ENCODE measurements at regions not wholly inside any gene's neighbourhood (a gene's known extent, or its start where the extent isn't known, plus 50 kb on each side); places are given as distances from the start of the nearest gene placed in this dataset.
"Not testable (repeated sequence)": the region's sequence is repeated elsewhere in the genome, so short reads cannot be mapped to it uniquely, and the experiment has no call there.

DNA sequence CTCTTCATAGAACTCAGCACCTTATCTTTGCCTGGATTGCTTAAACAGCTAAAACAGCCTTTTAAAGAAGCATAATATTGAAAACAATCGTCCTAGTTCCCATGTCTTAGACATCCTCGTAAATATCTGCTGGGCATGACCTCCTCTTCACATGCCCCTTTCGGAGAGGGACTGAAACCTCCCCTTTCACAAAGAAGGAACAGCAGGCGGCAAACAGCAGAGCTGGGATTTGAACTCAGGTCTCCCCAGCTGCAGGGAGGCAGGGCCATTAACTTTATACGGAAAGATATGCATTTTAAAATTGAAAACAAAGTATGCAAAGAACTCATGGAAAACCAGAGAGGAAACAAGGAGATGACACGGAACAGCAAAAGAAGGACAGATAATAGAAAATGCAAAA is 249.9 kb downstream of the FOXL1 start:
- no peak for DNase-seq (ENCODE audit: low read depth in 2 of 2)

DNA sequence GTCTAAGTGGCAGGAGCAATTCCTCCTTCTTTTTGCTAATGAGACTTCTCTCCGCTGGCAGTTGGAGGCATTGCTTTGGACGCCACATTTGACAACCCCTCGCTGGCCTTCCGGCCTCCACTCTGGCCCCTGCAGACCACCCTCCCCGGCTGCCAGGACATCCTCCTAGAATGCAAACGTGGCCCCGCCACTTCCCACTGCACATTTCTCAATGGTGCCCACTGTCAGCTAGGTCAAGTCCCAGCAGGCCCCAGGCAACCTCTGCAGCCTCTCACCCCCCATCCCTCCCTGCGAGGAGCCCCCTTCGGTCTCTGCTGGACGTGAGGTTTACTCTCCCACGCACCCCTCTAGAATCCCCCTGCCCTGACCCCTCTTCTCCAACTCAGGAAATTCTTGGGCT is 250.3 kb downstream of the FOXL1 start:
- no peak for DNase-seq (ENCODE audit: low read depth in 2 of 2)

DNA sequence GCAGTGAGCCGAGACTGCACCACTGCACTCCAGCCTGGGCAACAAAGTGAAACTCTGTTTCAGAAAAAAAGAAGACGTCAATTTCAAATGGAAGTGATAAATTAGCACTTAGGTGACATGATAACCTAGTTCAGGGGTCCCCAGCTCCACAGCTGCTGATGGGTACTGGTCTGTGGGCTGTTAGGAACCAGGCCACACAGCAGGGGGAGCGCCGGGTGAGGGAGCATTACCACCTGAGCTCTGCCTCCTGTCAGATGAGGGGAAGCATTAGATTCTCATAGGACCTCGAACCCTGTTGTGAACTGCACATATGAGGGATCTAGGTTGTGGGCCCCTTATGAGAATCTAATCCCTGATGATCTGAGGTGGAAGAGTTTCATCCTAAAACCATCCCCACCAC is 253.0 kb downstream of the FOXL1 start:
- DNase-seq (ENCODE audit: low read depth in 2 of 2) = no peak

DNA sequence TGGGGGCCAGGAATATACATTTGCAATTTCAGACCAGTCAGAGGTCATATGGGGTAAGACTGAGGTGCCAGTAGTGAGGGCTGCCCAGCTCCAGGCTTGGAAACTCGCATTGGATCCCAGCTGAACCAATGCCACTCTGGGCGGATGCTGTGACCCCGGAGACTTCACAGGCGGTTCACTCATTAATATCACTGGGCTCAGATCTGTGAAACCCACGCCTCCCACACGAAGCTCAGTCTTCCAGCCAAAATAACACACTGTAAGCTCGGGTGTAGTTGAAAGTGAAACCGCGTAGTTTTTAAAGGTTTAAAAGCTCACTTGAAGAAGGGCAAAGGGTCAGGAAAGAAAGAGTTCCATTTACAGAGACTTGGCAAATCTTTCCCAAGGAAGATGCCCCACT is 254.8 kb downstream of the FOXL1 start:
- no peak for DNase-seq (ENCODE audit: low read depth in 2 of 2)

DNA sequence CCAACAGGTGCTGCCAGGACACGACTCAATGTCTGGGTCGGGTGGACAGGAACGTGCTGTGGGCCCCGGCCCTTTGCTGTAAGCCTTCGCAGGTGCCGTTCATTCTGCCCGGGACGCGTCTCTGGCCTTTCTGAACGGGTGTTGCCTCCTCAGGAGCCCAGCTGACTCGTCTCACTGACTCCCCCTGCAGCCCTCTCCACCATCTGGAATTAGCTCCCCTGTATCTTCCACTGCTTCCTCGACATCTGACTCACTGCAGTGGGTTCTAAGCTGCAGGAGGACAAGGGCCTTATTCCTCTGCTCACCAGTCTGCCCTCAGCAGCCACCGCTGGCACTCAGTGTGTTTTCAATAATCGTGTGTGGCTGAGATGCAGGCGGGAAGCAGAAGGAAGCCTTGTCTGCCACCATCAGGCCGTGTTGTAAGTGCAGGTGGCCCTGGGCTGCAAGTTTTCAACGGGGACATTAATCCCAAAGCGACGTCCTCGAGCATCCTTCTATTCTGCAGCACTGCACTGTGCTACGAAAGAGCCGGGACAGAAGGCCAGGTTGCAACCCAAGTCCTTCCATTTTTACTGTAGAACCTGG is 256.2 kb downstream of the FOXL1 start:
- DNase-seq (ENCODE audit: low read depth in 2 of 2) = peak in 1 of 2 donors; percentile 56

DNA sequence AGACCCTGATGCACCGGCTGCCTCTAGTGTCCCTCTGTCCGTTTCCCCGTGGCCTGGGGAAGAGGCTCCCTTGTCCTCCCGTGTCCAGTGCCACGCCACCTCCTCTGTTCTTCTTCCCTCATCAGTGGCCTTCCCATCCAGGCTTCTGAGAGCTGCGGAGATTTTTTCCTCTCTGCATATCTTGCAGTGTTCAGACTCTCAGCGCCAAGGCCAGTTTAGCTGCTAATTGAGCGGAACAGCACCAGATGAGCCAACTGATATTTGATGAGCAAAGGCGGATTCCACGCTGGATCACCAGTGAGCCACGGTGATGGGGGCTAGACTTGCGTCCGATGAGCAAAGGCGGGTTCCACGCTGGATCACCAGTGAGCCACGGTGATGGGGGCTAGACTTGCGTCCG is 257.6 kb downstream of the FOXL1 start:
- DNase-seq (ENCODE audit: low read depth in 2 of 2) = no peak

DNA sequence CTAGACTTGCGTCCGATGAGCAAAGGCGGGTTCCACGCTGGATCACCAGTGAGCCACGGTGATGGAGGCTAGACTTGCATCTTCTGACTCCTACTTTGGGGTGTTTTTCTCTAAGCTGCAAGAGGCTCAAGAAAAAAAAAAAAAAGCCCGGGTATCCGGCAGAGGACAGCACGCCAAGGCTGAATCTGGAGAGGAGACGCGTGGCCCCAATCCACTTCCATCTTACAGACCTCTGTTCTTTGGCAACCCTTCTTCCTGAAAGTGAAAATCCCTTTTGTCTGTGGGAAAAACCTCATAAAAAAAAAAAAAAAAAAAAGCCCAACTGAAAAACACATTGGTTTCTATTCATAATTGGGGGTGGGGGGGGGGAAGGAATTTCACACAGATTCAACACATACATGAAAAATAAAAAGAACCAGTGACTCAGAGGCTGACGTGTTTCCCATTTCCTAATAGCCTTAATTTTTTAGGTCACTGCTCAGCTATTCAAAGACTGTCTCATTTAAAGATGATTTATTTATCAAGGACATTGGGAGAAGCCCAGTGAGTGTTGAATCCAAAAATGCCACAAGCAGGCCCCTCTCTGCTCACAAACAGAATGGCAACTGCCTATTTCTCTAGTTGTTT is 258.3 kb downstream of the FOXL1 start:
- peak; percentile 92 to 97 for DNase-seq (ENCODE audit: low read depth in 2 of 2)

DNA sequence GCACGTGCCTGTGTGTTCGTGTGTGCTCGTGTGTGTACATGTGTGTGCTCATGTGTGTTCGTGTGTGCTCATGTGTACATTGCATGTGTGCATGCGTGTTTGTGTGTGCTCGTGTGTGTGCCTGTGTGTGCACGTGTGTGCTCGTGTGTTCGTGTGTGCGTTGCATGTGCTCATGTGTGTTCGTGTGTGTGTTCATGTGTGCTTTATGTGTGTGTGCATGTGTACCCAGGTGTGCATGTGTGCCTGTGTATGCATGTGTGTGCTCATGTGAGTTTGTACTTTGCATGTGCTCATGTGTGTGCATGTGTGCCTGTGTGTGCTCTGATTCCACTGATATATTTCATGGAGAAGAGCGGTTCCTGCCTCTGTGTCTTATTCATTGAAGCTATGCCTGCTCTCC is 265.5 kb downstream of the FOXL1 start:
- no peak for DNase-seq (ENCODE audit: low read depth in 2 of 2)

DNA sequence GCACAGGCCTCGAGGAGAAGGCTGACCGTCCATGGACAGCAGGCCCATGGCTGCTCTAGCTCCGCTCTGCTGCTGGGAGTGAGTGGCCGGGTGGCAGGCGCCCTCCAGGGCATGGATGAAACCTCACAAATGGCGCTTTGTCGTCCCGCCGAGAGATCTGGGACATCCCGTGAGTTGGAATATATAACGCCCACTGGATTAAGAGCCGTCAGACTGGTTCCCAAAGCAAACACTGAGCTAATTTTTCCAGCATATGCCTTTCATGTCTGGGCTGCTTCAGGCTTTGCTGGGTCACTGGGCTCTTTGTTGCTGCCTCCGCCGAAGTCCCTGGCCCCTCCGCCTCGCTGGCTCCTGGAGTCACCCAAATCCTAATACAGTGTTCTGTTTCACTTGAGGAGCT is 266.3 kb downstream of the FOXL1 start:
- no peak for DNase-seq (ENCODE audit: low read depth in 2 of 2)

DNA sequence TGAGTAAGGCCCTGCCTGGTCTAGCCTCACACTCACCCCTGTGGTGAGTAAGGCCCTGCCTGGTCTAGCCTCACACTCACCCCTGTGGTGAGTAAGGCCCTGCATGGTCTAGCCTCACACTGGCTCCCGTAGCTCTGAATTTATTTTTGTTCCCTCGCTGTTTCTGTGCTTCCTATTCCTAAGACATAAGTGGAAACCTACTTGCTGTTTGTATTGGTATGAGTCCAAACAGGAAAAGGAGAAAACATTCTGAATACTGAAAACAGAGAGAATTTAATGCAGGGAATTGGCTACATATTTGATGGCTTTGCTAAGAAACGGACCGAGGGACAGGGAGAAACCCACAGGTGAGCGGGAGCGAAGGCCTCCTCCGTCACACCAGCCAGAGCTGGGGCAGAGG is 267.8 kb downstream of the FOXL1 start:
- peak in 1 of 2 donors; percentile 65 for DNase-seq (ENCODE audit: low read depth in 2 of 2)

DNA sequence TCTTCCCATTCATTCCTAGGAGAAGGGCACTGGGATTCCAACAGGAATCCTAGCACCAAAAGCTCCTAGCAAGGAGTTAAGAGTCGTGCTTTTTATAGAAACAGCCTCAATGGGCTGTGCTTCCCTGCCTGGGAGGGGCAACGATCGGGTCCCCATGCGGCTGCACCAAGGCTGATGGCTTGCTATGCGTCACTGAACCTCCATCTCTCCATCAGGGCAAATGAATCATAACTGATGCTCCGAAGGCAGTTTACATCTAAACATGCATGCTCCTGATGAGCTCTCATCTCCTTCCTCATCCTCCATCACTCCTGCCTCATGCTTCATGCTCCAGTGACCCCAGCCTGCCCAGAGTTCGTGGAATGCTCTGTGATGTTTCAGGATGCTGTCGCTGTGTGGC is 270.5 kb downstream of the FOXL1 start:
- DNase-seq (ENCODE audit: low read depth in 2 of 2) = no peak

DNA sequence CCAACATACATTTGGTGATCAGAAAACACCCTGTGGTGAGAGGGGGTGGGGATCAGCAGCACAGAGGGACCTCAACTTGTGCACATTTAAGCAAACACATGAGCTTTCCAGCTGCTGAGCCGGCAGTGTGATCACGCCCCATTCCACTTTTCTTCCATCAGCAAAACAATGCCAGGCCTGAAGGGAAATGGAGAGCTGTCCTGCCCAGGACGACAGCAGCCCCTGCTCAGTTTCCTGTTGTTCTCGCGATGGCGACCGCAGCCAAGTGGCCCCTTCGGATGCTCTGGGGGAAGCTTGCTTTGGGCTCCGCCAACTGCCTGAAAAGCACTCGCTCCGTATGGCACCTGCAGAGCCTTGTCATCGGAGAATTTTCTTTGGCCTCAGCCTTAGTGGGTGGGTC is 272.3 kb downstream of the FOXL1 start:
- peak; percentile 77 to 81 for DNase-seq (ENCODE audit: low read depth in 2 of 2)

DNA sequence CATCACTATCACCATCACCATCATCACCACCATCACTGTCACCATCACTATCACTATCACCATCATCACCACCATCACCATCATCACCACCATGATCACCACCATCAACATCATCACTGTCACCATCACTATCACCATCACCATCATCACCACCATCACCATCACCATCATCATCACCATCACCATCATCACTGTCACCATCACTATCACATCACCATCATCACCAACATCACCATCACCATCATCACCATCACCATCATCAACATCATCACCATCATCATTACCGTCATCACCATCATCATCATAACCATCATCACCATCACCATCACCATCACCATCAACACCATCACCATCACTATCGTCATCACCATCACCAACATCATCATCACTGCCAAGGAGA is 273.8 kb downstream of the FOXL1 start:
- DNase-seq (ENCODE audit: low read depth in 2 of 2) = no peak

DNA sequence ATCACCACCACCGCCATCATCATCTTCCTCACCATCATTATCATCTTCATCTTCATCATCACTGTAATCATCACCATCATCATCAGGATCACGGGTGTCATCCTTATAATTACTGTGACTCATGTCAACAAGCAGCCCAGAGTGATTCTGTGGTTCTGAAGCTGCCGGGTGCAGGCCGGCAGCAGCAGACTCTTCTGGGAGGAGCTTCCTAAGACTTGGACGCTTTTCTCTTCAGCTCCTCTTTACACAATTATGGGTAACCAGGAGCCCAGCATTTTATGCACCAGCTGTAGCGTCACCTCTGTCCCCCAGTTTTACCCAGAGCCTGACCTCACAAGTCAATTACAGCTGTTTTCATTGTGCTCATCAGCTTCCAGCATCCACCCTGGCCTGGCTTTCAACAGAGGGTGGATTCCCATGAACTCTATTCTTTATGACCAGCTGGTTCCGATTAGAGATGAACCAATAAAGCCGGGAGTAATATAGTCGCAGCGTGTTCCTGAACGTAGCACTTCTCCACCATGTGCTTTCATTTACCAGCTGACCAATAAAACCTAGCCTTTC is 275.8 kb downstream of the FOXL1 start:
- peak; percentile 96 to 98 for DNase-seq (ENCODE audit: low read depth in 2 of 2)

DNA sequence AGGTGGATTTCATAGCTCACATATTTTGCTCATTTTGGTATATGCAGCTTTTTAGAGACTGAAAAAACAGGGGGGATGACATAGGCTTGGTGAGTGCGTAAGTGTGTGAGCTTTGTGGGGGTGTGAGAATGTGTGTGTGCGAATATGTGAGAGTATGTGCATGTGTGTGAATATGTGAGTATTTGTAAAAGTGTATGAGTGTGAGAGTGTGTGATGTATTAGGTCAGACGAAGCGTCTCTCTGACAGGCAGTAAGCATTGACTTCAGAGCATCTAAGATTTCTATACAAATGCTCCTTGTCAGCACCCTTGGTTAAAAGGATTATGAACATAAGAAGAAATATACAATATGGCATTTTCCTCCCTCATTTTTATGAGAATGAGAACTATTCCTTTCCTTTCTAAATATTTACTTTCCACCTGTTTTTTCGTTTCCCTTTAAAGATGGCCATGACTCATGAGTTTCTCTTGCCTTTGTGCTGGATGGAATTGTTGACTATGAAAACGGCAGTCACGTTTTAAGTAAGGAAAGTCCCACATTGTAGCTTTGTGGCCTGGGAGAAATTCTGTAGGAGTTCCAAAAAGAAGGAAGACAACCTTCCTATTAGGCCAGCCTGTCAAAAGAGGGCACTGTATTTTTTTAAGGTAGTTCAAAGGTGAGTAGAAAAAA is 276.4 kb downstream of the FOXL1 start:
- DNase-seq (ENCODE audit: low read depth in 2 of 2) = peak; percentile 84 to 92

DNA sequence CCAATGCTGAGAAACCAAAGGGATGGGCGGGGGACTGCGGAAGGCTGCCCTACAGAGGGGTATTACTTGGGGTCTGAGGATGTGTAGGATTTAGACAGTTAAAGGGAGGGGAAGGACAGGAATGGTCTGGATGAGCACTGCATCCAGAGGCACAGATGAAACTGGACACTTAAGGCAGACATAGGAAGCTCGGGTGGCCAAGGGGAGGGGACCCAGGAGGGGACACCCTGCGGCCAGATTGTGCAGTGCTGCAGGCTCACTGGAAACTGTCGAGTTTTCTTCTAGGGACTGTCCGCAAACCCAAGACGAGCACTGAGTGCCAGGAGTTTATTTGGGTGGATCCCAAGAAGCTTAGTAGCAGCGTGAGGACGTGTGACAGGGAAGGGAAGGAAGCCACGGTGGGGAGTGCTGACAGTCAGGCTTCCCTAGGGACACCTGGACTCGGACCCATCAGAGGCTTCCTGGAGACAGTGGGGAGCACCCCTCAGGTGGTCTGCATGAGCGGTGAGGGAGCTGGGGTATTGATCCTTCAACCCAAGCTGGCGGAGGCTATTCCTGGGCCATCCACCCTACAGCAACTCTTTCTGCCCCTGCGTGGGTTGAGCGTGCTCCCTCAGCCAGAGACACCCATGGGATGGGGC is 278.7 kb downstream of the FOXL1 start:
- no peak for DNase-seq (ENCODE audit: low read depth in 2 of 2)

DNA sequence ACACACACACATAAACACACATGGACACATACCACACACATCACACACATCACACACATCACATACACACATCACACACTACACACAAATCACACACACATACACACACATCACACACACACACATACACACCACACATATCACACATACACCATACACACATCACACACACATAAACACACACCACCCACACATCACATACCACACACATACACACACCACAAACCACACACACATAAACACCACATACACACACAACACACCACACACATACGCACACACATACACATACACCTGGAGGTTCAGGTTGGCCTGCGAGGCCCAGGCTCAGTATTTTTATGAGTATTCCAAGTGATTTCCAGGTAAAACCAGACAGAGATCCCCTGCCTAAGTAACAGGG is 279.5 kb downstream of the FOXL1 start:
- DNase-seq (ENCODE audit: low read depth in 2 of 2) = peak in 1 of 2 donors; percentile 22

DNA sequence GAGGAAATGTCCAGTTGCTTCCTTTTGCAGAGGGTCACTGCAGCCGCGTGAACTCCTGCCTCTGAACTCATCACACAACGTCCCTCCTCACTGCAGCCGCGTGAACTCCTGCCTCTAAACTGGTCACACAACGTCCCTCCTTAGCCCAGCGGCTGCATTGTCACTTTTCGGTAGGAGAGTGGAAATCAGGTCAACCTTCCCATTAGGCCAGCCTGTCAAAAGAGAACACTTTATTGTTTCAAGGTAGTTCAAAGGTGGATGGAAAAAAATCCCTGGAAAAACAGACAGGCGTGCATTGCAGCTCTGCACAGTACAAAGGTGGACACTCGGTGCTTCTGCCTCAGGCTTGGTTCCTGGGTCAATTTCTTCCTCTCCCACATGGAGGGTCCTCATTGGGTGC is 280.2 kb downstream of the FOXL1 start:
- peak; percentile 80 to 90 for DNase-seq (ENCODE audit: low read depth in 2 of 2)

DNA sequence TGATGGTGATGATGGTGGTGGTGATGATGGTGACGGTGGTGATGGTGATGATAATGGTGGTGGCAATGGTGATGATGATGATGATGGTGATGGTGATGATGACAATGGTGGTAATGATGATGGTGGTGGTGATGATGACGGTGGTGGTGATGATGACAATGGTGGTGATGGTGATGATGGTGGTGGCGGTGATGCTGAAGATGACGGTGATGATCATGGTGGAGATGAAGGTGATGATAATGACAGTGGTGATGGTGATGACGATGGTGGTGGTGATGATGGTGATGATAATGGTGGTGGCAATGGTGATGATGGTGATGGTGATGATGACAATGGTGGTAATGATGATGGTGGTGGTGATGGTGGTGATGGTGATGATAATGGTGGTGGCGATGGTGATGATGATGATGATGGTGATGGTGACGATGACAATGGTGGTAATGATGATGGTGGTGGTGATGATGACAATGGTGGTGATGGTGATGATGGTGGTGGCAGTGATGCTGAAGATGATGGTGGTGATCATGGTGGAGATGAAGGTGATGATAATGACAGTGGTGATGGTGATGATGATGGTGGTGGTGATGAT is 283.0 kb downstream of the FOXL1 start:
- DNase-seq (ENCODE audit: low read depth in 2 of 2) = not testable (repeated sequence)

DNA sequence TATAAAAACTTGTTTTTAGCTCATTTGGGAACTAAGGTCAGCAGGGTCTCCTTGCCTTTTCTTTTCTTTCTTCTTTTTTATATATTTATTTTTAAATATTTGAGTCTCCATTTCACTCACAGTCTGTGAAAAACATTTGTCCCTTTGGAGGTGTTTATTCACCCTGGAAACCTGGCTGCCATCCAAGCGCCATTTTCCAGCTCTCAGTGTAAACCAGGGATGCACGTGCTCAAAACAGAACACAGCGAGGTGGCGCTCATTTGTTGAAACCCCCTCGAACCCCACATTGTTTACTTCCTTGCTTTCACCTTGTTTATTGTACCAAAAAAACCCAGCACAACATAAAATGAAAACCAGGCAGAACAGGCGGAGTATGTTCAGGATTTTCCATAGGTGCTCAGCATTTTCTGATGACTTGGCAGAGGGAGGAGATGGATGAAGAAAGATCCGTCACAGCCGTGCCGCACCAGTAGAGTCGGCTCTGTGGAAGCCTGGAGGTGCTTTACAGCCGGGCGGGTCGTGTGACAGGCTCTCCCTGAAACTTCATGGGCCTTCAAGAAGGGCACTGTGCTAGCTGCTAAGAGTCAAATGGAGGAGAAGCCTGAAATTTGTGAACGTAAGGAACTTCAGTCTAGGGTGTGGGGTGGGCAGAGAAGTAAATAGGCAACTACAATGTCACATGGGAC is 284.4 kb downstream of the FOXL1 start:
- peak; percentile 93 to 95 for DNase-seq (ENCODE audit: low read depth in 2 of 2)

DNA sequence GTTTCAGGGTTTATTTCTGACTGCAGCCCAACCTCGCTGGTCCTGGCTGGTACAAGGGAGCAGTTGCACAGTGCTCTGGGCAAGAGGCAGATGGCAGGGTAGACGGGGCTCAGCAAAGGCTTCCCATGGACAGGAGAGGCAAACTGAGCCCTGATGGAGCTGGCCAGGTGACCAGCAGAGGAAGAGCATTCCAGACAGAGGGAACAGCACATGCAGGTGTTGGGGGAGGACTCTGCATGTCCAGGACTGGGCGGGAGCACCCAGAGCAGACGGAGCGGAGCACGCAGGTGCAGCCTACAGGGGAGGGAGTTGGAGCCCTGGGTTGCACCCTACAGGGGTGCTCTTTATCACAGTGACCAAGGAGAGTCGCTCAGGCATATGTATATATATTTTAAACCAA is 285.3 kb downstream of the FOXL1 start:
- DNase-seq (ENCODE audit: low read depth in 2 of 2) = no peak
